Fibroblast of skin of abdomen (primary cell): ENCODE measurements at regions not wholly inside any gene's neighbourhood (a gene's known extent, or its start where the extent isn't known, plus 50 kb on each side); places are given as distances from the start of the nearest gene placed in this dataset.
A peak's percentile ranks its signal among the peaks of the same experiment; 100 is the strongest.

Experiments
- DNase-seq: peaks from one replicate; pipeline ENCODE4 v3.0.0-alpha.2; 2013

DNA sequence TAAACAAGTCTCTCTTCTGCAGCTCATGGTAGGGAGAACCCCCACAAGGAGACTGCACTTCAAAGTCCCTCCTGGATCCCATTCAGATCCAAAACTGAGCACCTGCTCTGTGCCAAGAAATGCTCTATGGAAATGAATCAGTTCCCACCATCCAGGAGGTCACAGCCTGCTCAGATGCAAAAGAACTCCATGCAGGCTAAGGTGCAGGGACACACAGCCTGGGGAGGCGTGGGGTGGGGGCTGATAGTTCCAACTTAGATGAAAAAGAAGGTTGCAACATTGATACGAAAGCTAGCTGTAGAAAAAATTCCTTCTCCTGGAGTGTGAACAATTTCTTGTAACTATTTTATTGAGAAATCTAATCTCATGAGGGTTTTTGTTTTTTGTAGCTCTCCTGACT, 111.0 kb upstream of the TMEM170B start:
- no peak for DNase-seq

DNA sequence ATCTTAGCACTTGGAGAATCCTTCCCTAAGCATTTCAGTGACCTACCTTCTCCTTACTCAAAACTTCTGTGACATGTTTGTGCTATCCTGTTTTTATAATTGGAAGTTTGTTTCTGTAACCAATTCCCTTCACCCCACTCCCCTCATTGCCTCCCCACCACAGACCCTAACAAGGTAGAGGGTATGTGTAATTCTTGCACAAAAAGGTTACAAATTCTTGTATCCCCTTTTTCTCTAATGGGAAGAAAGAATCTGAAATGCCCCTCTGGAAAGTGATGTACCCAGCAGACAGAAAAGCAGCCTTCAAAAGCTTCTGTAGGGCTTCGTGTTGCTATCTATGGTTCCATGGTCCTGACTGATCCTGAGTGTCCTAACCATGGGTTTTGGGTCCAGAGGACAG, 111.7 kb upstream of the TMEM170B start:
- DNase-seq = no peak

DNA sequence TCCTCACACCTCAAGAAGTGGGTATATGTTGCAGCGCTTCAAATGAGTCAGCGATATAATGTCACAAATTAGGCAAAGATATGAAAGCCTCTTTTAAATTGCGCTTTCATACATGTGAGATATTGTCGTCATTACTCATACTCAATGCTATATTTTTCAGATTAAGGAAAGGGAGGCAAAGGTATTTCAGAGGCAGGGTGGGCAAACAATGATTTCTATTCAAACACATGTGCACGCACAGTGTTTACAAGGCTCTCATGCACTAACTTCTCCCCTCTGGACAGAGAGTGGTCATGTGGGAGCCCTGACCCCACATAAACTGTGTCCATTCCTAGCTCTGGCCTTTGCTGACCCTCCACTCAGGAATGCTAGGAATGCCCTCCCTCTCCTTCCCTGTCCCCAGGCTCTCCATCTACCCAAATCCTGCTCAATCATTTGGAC, 112.1 kb upstream of the TMEM170B start:
- DNase-seq = no peak

GRCh38 chr6:11424395-11425034, 113.0 kb upstream of the TMEM170B start:
- DNase-seq = no peak

DNA sequence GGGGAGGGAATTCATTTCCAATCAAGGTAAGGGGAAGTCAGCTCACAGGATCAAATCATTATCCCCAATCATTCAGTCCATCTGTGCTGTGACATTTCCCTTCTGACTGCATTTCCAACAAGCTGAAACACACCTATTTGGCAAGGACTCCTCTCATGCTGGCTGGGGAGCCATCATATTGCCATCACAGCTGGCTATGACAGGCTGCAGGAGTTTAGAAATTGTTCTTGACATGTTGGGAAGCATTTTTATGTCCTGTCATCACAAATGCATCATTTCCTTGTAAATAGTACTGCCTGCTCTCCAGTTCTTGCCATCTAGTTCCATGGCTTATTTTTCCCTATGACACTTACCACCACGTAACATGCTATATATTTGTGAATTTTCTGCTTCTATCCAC, 113.9 kb upstream of the TMEM170B start:
- no peak for DNase-seq

DNA sequence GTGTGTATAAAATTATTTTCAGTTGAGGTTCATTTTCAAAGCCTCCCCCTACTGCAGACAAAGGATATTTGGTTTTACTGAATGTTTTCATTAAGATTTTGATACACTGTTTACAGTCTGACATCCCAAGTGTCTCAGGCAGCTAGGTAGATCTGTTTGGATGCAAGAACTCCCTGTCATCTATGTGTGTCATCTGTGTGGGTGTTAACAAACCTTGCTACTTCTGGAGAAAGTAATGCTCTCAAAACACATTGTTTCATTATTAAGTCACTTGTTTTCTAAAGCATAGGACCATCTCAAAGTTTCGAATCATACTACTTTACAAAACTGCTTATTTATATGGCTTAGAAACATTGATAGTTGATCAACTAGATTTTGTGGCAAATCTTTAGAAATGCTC, 114.5 kb upstream of the TMEM170B start:
- DNase-seq = no peak

DNA sequence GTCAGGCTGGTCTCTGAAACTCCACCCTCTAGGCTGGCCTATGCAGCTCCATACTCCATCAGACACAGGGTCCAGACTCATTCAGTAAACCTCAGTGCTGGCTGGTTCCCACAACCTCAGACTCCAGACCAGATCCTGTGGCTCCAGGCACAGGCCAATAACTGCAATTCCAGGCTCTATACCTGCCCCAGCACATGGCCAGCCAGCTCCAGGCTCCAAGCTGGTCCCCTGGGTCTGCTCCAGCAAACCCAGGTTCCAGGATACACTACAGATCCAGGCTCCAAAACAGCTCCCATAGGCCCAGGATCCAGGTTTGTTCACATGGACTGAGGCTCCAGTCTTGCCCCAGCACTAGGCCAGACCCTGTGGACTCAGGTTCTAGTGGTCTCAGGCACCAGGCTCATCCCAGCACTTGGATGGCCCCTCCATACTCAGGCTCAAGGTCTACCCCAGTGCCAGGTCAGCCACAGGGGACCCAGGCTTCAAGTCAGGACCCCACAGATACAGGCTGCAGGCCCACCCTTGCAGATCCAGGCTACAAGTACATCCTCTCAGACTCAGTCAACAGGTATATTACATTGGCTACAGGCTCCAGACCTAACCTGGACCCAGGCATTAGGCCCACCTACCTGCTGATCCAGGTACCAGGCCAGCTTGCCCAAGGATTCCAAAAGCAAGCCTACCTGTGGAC, 117.6 kb upstream of the TMEM170B start:
- no peak for DNase-seq

DNA sequence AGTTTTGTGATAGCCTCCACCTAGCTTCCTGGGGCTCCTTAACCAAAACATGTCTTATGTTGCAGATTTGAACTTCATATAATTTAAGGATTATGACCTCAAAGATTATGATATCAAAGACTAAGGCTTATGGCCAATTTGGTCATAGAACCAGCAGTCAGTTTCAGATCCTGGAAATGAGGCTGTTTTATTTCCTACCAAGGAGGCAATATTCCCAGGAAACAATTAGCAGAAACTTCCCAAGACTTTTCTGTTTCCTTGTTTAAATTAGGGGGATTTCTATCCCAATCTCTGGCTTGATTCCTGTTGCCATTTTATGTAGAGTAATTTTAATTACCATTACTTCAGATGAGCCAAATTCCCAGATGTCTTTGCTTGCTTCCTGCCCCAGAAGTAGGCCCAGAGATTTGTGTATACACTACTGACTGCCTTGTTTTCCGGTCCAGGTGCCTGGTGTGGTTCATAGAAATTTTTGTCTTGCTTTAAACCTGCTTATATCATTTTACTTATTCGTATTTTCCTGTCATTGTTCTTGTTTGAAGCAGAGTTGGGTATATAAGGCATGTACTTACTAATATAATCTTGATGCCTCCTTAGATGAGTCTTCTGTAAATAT, 119.2 kb upstream of the TMEM170B start:
- DNase-seq = no peak

- DNase-seq = no peak
These were observed 120.5 kb upstream of the TMEM170B start for GRCh38 chr6:11416936-11417576.

DNA sequence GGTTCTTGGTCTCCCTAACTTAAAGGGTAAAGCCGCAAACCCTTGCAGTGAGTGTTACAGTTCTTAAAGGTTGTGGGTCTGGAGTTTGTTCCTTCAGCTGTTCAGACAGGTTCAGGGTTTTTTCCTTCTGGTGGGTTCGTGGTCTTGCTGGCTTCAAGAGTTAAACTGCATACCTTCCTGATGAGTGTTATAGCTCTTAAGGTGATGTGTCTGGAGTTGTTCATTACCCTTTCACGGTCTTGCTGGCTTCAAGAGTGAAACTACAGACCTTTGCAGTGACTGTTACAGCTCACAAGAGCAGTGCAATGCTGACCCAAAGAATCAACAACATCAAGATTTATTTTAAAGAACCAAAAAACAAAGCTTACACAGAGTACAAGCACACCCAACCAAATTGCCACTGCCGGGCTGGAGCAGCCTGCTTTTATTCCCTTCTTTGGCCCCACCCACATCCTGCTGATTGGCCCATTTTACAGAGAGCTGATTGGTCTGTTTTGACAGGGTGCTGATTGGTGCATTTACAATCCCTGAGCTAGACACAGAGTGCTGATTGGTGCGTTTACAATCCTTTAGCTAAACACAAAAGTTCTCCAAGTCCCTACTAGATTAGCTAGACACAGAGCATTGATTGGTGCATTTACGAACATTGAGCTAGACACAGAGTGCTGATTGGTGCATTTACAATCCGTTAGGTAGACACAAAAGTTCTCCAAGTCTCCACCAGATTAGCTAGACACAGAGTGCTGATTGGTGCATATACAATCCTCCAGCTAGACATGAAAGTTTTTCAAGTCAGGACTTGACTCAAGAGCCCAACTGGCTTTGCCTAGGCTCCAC, 121.2 kb upstream of the TMEM170B start:
- DNase-seq = peak; percentile 69

- DNase-seq = no peak
These were observed 122.0 kb upstream of the TMEM170B start for GRCh38 chr6:11415557-11415956.

DNA sequence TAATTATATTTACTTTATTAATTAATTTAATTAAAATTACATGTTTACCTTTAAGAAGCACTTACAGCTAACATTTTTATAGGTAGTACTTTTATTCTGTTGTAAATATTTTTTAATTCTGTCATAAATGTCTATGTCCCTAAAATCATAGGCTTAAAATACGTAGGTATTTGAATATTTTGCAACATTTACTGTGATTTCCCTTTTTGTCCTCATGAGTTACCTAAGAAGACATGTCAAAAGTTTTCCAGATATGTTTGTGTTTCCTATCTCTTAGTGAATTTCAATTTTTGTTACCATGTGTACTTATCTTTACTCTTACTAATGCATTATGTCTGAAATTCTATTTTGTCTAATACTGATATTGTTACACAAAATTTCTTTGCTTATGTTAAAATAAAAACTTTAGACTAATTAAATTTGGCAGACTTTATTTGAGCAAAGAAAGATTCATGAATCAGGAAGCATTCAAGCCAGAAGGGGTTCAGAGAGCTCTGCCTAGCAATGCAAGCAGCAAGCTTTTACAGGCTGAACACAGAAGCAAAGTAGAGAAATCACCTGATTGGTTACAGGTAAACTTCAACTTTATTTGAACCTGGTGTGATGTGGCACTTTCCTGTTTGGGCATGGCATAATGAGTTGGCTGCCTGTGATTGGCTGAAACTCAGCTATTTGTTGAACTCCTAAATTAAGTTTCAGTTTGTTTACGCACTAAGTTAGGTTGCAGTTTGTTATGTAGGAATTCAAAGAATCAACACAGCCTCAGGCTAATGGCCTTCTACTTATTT, 123.2 kb upstream of the TMEM170B start:
- no peak for DNase-seq

GRCh38 chr6:11413728-11414127, 123.8 kb upstream of the TMEM170B start:
- peak; percentile 67 for DNase-seq

GRCh38 chr6:11413117-11413687, 124.3 kb upstream of the TMEM170B start:
- no peak for DNase-seq

- DNase-seq = no peak
These were observed 124.9 kb upstream of the TMEM170B start for GRCh38 chr6:11412616-11413015.

- peak; percentile 79 for DNase-seq
These were observed 125.5 kb upstream of the TMEM170B start for GRCh38 chr6:11412011-11412424.

DNA sequence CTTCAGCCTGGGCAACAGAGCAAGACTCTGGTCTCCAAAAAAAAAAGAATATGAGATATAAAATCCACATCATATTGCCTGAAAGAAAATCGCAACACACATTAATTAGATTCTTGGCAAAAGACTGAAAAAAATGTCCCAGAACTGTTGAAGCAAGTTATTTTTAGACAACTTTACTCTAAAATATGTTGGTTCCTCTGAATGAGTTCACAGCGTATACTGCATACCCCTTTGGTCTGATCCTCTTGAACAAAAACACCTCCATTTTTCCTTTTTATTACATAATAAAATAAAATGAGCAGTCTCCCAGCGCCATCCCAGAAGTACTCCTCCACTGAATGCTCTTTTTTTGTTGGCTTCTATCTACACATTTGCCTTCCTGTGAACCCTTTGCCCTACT, 126.0 kb upstream of the TMEM170B start:
- no peak for DNase-seq

DNA sequence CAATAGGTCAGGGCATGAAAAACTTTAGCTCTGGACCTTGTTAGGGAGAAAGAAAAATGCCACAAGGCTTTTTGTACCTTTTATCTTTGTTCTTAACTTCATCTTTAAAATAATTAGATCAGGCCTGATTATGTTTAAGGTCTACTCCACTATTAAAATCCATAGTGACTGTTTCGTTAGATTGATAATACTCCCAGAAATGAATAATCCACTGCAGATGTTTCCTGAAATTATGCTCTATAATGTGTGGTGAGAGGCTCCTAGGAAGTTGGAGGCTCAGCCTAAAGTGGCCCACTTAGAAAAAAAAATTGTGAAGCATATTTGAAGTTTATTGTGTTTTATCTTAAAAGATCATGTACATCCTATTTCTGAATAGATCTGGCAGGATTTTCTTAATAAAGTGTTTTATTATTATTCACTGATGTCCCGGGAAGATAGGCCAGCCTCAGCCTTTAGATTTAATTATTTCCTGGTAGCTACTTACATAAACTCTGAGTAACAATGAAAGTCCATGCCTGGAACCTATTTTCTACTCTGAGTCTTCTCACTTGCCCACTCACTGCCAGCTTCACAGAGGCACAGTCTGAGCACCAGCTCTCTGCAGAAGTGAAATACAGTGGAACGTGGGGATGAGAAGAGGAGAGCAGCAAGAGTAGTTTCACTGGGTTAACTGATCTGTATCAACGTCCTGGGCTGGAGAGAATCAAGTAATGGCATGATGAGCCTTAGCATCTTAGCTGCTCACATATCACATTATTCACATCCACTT, 126.8 kb upstream of the TMEM170B start:
- no peak for DNase-seq

DNA sequence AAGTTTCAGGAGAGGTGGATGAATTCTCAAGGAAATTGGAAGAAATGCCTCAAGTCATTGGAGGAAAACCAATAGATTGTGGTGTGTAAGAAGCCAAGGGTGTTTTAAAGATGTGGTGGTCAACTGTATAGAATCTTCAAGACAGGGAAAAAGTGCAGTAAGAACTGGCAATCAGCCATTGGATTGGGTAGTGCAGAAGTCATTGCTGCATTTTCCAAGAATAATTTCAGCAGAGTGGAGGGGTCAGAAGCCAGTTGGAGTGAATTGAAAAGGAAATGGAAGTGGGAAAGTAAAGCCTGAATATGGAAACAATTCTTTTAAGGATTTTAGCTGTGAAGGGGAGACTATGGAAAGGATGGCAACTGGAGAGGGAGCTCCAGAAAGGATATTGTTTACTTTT, 128.2 kb upstream of the TMEM170B start:
- DNase-seq = no peak

- no peak for DNase-seq
These were observed 130.1 kb upstream of the TMEM170B start for GRCh38 chr6:11407414-11407813.

DNA sequence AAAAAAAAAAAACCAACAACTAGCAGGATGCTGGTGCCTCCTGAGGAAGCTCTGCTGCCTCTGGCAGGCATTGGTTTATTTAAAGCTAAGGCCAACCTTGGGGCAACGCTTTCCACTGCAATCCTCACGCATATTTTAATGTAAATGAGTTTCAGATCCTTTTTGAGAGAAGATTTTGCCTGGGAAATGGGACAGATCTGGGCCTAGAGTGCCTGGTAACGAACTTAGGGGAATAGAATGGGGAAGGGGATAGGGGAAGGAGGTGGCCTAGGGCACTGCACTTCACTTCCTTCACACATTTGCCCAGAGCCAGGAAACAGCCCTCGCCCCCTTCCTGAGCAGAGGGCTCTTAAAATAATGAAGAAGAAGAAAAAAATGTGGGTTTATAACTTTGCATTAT, 132.7 kb upstream of the TMEM170B start:
- DNase-seq = no peak
